ENCODE measurements at regions not wholly inside any gene's neighbourhood (a gene's known extent, or its start where the extent isn't known, plus 50 kb on each side); places are given as distances from the start of the nearest gene placed in this dataset.

GRCh38 chr5:57859626-57860025 is 377.0 kb upstream of the ACTBL2 start:
- TF ChIP-seq EZH2 (IDR thresholded peaks at IDR 0.05; ENCODE audit: borderline replicate concordance, low read depth, low read length, poor library complexity, severe bottlenecking) (no peak), CTCF (conservative IDR thresholded peaks at IDR 0.05; ENCODE audit: low read depth, low read length) (no peak)
- Histone ChIP-seq H3K9me3 (ENCODE audit: low read depth, low read length, poor library complexity, severe bottlenecking) (no peaks in the 10 kb centered on the region), H3K27me3 (replicated peaks; ENCODE audit: insufficient read depth, low read depth, low read length, poor library complexity) (no peaks in the 10 kb centered on the region), H3K36me3 (ENCODE audit: insufficient read depth, low read length, poor library complexity, severe bottlenecking) (no peaks in the 10 kb centered on the region), H3K27ac (ENCODE audit: low read depth, low read length, poor library complexity, severe bottlenecking) (no peak overlapping the region), H3K4me3 (ENCODE audit: low read depth, low read length, poor library complexity, severe bottlenecking) (no peak overlapping the region), H3K4me1 (ENCODE audit: insufficient read depth, low read length, poor library complexity, severe bottlenecking) (no peaks in the 10 kb centered on the region)
- CTCF ChIA-PET: no interaction called here
- no peak for DNase-seq (ENCODE audit: low spot score)
- intact Hi-C loops (cut with micrococcal nuclease; ENCODE audit: unreplicated experiment): no loop called here
- POLR2A ChIA-PET (ENCODE audit: low non-redundant PET): no interaction called here
- BruUV-seq (replicated peaks): no TSS peak

GRCh38 chr5:57858905-57859304 is 376.3 kb upstream of the ACTBL2 start:
- no peaks in the 10 kb centered on the region for H3K9me3 ChIP-seq (ENCODE audit: low read depth, low read length, poor library complexity, severe bottlenecking)
- no peak overlapping the region for H3K4me3 ChIP-seq (ENCODE audit: low read depth, low read length, poor library complexity, severe bottlenecking)
- ChIA-PET CTCF (no interaction called here), POLR2A (ENCODE audit: low non-redundant PET) (no interaction called here)
- H3K27ac ChIP-seq (ENCODE audit: low read depth, low read length, poor library complexity, severe bottlenecking): no peak overlapping the region
- no peak for TF ChIP-seq EZH2 (IDR thresholded peaks at IDR 0.05; ENCODE audit: borderline replicate concordance, low read depth, low read length, poor library complexity, severe bottlenecking)
- no peak for TF ChIP-seq CTCF (conservative IDR thresholded peaks at IDR 0.05; ENCODE audit: low read depth, low read length)
- H3K4me1 ChIP-seq (ENCODE audit: insufficient read depth, low read length, poor library complexity, severe bottlenecking): no peaks in the 10 kb centered on the region
- DNase-seq (ENCODE audit: low spot score): no peak
- H3K27me3 ChIP-seq (replicated peaks; ENCODE audit: insufficient read depth, low read depth, low read length, poor library complexity): no peaks in the 10 kb centered on the region
- no peaks in the 10 kb centered on the region for H3K36me3 ChIP-seq (ENCODE audit: insufficient read depth, low read length, poor library complexity, severe bottlenecking)
- no TSS peak for BruUV-seq (replicated peaks)
- intact Hi-C loops (cut with micrococcal nuclease; ENCODE audit: unreplicated experiment): no loop called here

DNA sequence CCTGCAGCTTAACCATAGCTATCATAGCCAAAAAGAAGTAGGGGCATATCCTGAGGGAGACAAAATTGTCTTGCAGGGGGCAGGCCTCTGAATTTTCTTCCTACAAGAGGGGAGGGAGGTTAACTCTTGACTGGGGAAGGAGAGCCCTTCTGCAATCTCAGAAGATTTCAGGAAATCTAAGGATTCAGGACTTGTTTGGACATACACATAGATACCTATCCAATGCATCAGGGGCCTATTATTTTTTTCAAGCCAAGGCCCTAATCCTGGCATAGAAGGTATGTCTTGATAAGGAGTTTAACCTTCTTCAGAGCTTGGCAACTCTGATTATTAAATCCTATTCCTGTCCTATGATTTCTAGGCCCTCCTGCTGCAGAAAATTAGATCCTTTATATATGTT is 375.1 kb upstream of the ACTBL2 start:
- no peak overlapping the region for H3K4me3 ChIP-seq (ENCODE audit: low read depth, low read length, poor library complexity, severe bottlenecking)
- no peaks in the 10 kb centered on the region for H3K9me3 ChIP-seq (ENCODE audit: low read depth, low read length, poor library complexity, severe bottlenecking)
- no TSS peak for BruUV-seq (replicated peaks)
- H3K36me3 ChIP-seq (ENCODE audit: insufficient read depth, low read length, poor library complexity, severe bottlenecking): no peaks in the 10 kb centered on the region
- H3K4me1 ChIP-seq (ENCODE audit: insufficient read depth, low read length, poor library complexity, severe bottlenecking): no peaks in the 10 kb centered on the region
- no peak for DNase-seq (ENCODE audit: low spot score)
- intact Hi-C loops (cut with micrococcal nuclease; ENCODE audit: unreplicated experiment): no loop called here
- POLR2A ChIA-PET (ENCODE audit: low non-redundant PET): no interaction called here
- no peak overlapping the region for H3K27ac ChIP-seq (ENCODE audit: low read depth, low read length, poor library complexity, severe bottlenecking)
- no peak for TF ChIP-seq CTCF (conservative IDR thresholded peaks at IDR 0.05; ENCODE audit: low read depth, low read length)
- TF ChIP-seq EZH2 (IDR thresholded peaks at IDR 0.05; ENCODE audit: borderline replicate concordance, low read depth, low read length, poor library complexity, severe bottlenecking): no peak
- CTCF ChIA-PET: no interaction called here
- no peaks in the 10 kb centered on the region for H3K27me3 ChIP-seq (replicated peaks; ENCODE audit: insufficient read depth, low read depth, low read length, poor library complexity)
